ENCODE measurements at regions not wholly inside any gene's neighbourhood (a gene's known extent, or its start where the extent isn't known, plus 50 kb on each side); places are given as distances from the start of the nearest gene placed in this dataset.

GRCh38 chr19:31541396-31541795, 192.2 kb upstream of the TSHZ3 start:
- TF ChIP-seq POLR2A (IDR thresholded peaks at IDR 0.05; ENCODE audit: low read length) (no peak), GATA1 (IDR thresholded peaks at IDR 0.05; ENCODE audit: low read depth, low read length) (no peak)
